Chondrocyte (in vitro differentiated cells): ENCODE measurements at regions not wholly inside any gene's neighbourhood (a gene's known extent, or its start where the extent isn't known, plus 50 kb on each side); places are given as distances from the start of the nearest gene placed in this dataset.

Experiments
- DNase-seq: peaks from one replicate; pipeline ENCODE4 v3.0.0; 2021; ENCODE audit warnings: mixed read lengths, low spot score
- H3K27ac Mint-ChIP-seq: one replicate; pipeline ENCODE4 v1.8.0; 2021; ENCODE audit warnings: mild to moderate bottlenecking, moderate library complexity, mixed read lengths; ENCODE audit not compliant: unreplicated experiment
- H3K27me3 Mint-ChIP-seq: 2 replicates; pipeline ENCODE4 v1.8.0; 2021; ENCODE audit warnings: low read depth, mixed read lengths
- H3K36me3 Mint-ChIP-seq: 2 replicates; pipeline ENCODE4 v1.8.0; 2021; ENCODE audit warnings: low read depth, mixed read lengths
- H3K4me1 Mint-ChIP-seq: 2 replicates; pipeline ENCODE4 v1.8.0; 2021; ENCODE audit warnings: low read depth, mild to moderate bottlenecking, mixed read lengths
- H3K4me3 Mint-ChIP-seq: one replicate; pipeline ENCODE4 v1.8.0; 2021; ENCODE audit warnings: mild to moderate bottlenecking, moderate library complexity, mixed read lengths; ENCODE audit not compliant: unreplicated experiment
- H3K9me3 Mint-ChIP-seq: 2 replicates; pipeline ENCODE4 v1.8.0; 2021; ENCODE audit warnings: low read depth, mixed read lengths
- CTCF ChIP-seq: fragments of 200-600 bp; sonication (generic); IDR thresholded peaks from 2 replicates; pipeline ENCODE4 v1.5.0; 2021; ENCODE audit warnings: antibody characterized with exemption, mild to moderate bottlenecking, moderate library complexity

- H3K27me3 Mint-ChIP-seq: peaks cover 3% of the 10 kb centered on the region
- no peak overlapping the region for H3K27ac Mint-ChIP-seq
- no peaks in the 10 kb centered on the region for H3K36me3 Mint-ChIP-seq
- no peaks in the 10 kb centered on the region for H3K4me1 Mint-ChIP-seq
- no peak for TF ChIP-seq CTCF
- H3K4me3 Mint-ChIP-seq: no peak overlapping the region
- H3K9me3 Mint-ChIP-seq: no peaks in the 10 kb centered on the region
- DNase-seq: no peak
These were observed 990.5 kb upstream of the ADGRL3 start for GRCh38 chr4:60209588-60209987.

- DNase-seq: no peak
- Mint-ChIP-seq H3K27ac (no peak overlapping the region), H3K4me3 (no peak overlapping the region), H3K9me3 (no peaks in the 10 kb centered on the region), H3K4me1 (peaks cover 6% of the 10 kb centered on the region), H3K27me3 (no peaks in the 10 kb centered on the region), H3K36me3 (no peaks in the 10 kb centered on the region)
- no peak for TF ChIP-seq CTCF
These were observed 984.2 kb upstream of the ADGRL3 start for GRCh38 chr4:60215906-60216305.

GRCh38 chr4:60216752-60217151 is 983.4 kb upstream of the ADGRL3 start:
- H3K27me3 Mint-ChIP-seq: no peaks in the 10 kb centered on the region
- no peak overlapping the region for H3K4me3 Mint-ChIP-seq
- DNase-seq: no peak
- H3K9me3 Mint-ChIP-seq: no peaks in the 10 kb centered on the region
- TF ChIP-seq CTCF: no peak
- H3K36me3 Mint-ChIP-seq: no peaks in the 10 kb centered on the region
- peaks cover 6% of the 10 kb centered on the region for H3K4me1 Mint-ChIP-seq
- no peak overlapping the region for H3K27ac Mint-ChIP-seq

- DNase-seq: no peak
- Mint-ChIP-seq H3K27ac (no peak overlapping the region), H3K9me3 (no peaks in the 10 kb centered on the region), H3K27me3 (no peaks in the 10 kb centered on the region), H3K36me3 (no peaks in the 10 kb centered on the region), H3K4me1 (peaks cover 32% of the 10 kb centered on the region), H3K4me3 (no peak overlapping the region)
- TF ChIP-seq CTCF: no peak
These were observed 978.3 kb upstream of the ADGRL3 start for GRCh38 chr4:60221866-60222265.

GRCh38 chr4:60223208-60223923 is 976.8 kb upstream of the ADGRL3 start:
- Mint-ChIP-seq H3K27ac (peak overlapping the region; percentile 33), H3K36me3 (no peaks in the 10 kb centered on the region), H3K9me3 (no peaks in the 10 kb centered on the region), H3K4me1 (peaks cover 31% of the 10 kb centered on the region), H3K4me3 (no peak overlapping the region), H3K27me3 (no peaks in the 10 kb centered on the region)
- no peak for DNase-seq
- TF ChIP-seq CTCF: no peak
